ENCODE measurements at regions not wholly inside any gene's neighbourhood (a gene's known extent, or its start where the extent isn't known, plus 50 kb on each side); places are given as distances from the start of the nearest gene placed in this dataset.

DNA sequence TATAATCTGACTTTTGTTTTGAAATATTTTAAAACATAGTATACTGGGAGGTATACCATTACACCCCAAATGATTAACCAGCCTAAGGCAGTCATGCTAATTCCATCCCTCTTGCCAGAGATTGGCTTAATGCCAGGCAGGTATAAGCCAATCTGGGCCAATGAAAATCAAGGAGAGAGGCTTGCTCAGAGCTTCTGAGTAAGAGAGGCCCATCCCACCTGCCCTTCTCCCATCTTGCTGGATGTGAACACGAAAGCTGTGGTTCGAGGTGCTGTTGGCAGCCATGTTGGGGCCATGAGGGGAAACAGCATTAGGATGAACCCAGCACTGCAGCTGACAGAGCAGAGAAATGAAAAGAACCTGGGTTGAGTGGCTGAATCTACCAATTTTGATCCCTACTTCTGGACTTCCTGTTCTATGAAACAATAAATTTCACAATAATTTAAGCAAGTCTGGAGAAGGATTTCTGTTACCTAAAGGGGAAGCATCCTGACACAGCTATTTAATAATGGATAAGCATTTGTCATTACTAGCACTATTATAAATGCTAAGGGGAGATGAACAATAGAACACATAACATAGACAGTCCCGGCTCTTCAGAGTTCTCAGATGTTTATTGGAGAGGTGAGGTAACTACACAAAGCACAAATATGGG is 152.3 kb downstream of the CDC5L start:
- H3K9me3 Mint-ChIP-seq = no peaks in the 10 kb centered on the region
- H3K27ac Mint-ChIP-seq = no peak overlapping the region
- no peaks in the 10 kb centered on the region for H3K36me3 Mint-ChIP-seq (ENCODE audit: low read depth)
- H3K4me1 Mint-ChIP-seq (ENCODE audit: low read depth) = no peaks in the 10 kb centered on the region
- no peak overlapping the region for H3K4me3 Mint-ChIP-seq
- H3K27me3 Mint-ChIP-seq = peaks cover 7% of the 10 kb centered on the region

GRCh38 chr6:44540881-44541280 is 153.4 kb downstream of the CDC5L start:
- H3K4me3 Mint-ChIP-seq = no peak overlapping the region
- H3K9me3 Mint-ChIP-seq = no peaks in the 10 kb centered on the region
- H3K4me1 Mint-ChIP-seq (ENCODE audit: low read depth) = no peaks in the 10 kb centered on the region
- no peaks in the 10 kb centered on the region for H3K36me3 Mint-ChIP-seq (ENCODE audit: low read depth)
- H3K27me3 Mint-ChIP-seq = peaks cover 7% of the 10 kb centered on the region
- H3K27ac Mint-ChIP-seq = no peak overlapping the region

DNA sequence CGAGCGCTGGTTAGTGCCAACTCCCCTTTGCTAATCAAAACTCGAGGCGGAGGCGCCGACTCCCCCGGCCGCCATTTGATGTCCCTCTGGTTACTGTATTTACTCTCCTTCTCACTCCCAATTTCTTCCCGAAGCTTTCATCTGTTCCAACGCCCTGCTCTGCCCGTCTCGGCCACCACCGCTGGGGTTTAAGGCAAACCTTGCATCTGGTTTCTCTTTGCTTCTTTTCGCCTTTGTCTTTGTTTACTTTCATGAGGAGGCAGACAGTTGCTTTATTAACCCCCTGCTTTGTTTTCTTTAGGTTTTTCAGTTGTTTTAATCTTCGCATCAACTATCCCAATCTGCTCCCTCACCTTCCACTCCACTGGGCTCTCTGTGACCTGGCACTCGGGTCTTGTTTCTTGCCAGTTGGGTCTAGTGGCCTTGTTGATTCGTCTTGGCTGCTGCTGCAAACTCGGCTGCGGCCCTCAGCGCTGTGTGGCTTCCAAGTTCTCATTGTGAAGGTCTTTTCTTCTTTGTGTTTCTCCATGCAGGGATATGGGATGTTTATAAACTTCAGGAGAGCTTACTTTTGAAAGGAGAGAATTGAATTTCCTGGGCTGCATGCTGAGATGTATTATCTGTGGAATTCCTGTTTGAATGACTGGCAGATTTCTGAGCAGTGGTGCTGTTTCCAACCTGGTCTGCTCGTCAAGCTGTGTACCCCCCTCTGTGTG is 155.1 kb downstream of the CDC5L start:
- H3K27ac Mint-ChIP-seq = no peak overlapping the region
- no peaks in the 10 kb centered on the region for H3K9me3 Mint-ChIP-seq
- H3K27me3 Mint-ChIP-seq = peaks cover 7% of the 10 kb centered on the region
- H3K4me3 Mint-ChIP-seq = no peak overlapping the region
- no peaks in the 10 kb centered on the region for H3K36me3 Mint-ChIP-seq (ENCODE audit: low read depth)
- H3K4me1 Mint-ChIP-seq (ENCODE audit: low read depth) = no peaks in the 10 kb centered on the region

GRCh38 chr6:44543664-44544063 is 156.2 kb downstream of the CDC5L start:
- Mint-ChIP-seq H3K36me3 (ENCODE audit: low read depth) (no peaks in the 10 kb centered on the region), H3K4me1 (ENCODE audit: low read depth) (no peaks in the 10 kb centered on the region)

GRCh38 chr6:44545224-44545623 is 157.7 kb downstream of the CDC5L start:
- Mint-ChIP-seq H3K27me3 (peaks cover 11% of the 10 kb centered on the region), H3K4me1 (ENCODE audit: low read depth) (no peaks in the 10 kb centered on the region), H3K9me3 (no peaks in the 10 kb centered on the region), H3K36me3 (ENCODE audit: low read depth) (no peaks in the 10 kb centered on the region), H3K4me3 (no peak overlapping the region), H3K27ac (no peak overlapping the region)

More at GRCh38 chr6:44543664-44544063, 156.2 kb downstream of the CDC5L start:
- peaks cover 7% of the 10 kb centered on the region for H3K27me3 Mint-ChIP-seq
- no peak overlapping the region for H3K4me3 Mint-ChIP-seq
- no peaks in the 10 kb centered on the region for H3K9me3 Mint-ChIP-seq
- H3K27ac Mint-ChIP-seq = no peak overlapping the region

DNA sequence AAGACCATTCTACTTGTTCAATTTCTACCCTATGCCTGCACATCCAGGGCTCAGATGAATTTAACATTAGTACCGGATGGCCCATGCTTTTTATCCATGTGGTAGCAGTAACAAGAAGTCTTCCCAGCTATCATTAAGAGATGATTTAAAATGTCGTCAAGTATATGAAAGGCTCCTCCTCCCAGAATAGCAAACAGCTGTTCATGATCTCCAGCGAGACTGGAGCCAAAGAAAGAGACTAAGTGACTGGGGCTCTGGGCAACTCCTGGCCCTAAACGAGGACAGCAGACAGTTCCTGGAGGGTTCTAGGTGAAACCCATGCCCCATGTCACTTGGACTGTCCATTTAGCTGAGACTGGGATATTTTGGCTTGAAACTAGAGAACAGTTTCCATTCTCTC is 160.8 kb downstream of the CDC5L start:
- Mint-ChIP-seq H3K27ac (no peak overlapping the region), H3K36me3 (ENCODE audit: low read depth) (no peaks in the 10 kb centered on the region), H3K4me1 (ENCODE audit: low read depth) (no peaks in the 10 kb centered on the region), H3K27me3 (peaks cover 3% of the 10 kb centered on the region), H3K4me3 (no peak overlapping the region), H3K9me3 (no peaks in the 10 kb centered on the region)

GRCh38 chr6:44549516-44549915 is 162.0 kb downstream of the CDC5L start:
- H3K27me3 Mint-ChIP-seq = peaks cover 3% of the 10 kb centered on the region
- no peaks in the 10 kb centered on the region for H3K36me3 Mint-ChIP-seq (ENCODE audit: low read depth)
- no peaks in the 10 kb centered on the region for H3K9me3 Mint-ChIP-seq
- H3K4me1 Mint-ChIP-seq (ENCODE audit: low read depth) = no peaks in the 10 kb centered on the region
- H3K4me3 Mint-ChIP-seq = no peak overlapping the region
- no peak overlapping the region for H3K27ac Mint-ChIP-seq

DNA sequence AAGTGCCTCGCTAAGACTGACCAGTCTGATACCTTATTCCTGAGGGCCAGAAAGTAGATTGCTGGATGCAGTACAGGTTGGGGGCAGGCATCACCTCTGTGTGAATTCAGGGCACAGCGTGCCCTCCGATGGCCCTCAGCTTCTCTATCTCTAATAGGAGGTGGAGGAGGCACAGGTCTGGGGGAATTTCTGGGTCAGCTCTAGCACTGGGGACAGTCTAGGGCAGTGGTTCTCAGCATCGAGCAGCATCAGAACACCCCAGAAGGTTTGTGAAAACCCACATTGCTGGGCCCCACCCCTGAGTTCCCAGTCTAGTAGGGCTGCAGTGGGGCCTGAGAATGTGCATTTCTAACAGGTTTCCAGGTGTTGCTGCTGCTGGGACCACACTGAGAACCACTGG is 166.7 kb downstream of the CDC5L start:
- H3K4me1 Mint-ChIP-seq (ENCODE audit: low read depth) = no peaks in the 10 kb centered on the region
- H3K4me3 Mint-ChIP-seq = no peak overlapping the region

DNA sequence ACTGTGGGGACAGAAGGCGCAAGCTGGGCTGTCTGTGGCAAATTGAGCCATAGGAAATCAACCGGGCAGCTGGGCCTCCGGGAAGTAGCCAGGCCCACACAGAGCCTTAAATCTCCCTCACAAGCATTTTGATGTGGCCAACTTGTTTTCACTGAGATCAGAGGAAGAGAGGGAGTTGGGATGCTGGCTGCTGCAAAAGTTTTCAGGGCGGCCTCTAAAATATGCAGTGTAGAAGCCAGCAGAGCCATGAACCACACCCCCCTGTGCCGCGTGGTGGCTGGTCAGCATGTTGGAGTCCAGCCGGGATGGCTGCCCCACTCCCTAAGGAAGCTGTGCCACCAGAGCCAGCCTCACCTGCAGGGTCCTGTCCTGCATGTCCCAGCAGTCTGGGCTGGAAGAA is 167.4 kb downstream of the CDC5L start:
- Mint-ChIP-seq H3K27me3 (peaks cover 8% of the 10 kb centered on the region), H3K4me3 (no peak overlapping the region), H3K36me3 (ENCODE audit: low read depth) (no peaks in the 10 kb centered on the region), H3K27ac (no peak overlapping the region), H3K9me3 (no peaks in the 10 kb centered on the region), H3K4me1 (ENCODE audit: low read depth) (no peaks in the 10 kb centered on the region)

More for the DNA sequence above, 166.7 kb downstream of the CDC5L start:
- peaks cover 8% of the 10 kb centered on the region for H3K27me3 Mint-ChIP-seq
- no peak overlapping the region for H3K27ac Mint-ChIP-seq
- no peaks in the 10 kb centered on the region for H3K9me3 Mint-ChIP-seq
- H3K36me3 Mint-ChIP-seq (ENCODE audit: low read depth) = no peaks in the 10 kb centered on the region

- no peaks in the 10 kb centered on the region for H3K9me3 Mint-ChIP-seq
- no peaks in the 10 kb centered on the region for H3K4me1 Mint-ChIP-seq (ENCODE audit: low read depth)
- H3K4me3 Mint-ChIP-seq = no peak overlapping the region
- peaks cover 15% of the 10 kb centered on the region for H3K27me3 Mint-ChIP-seq
- no peak overlapping the region for H3K27ac Mint-ChIP-seq
- no peaks in the 10 kb centered on the region for H3K36me3 Mint-ChIP-seq (ENCODE audit: low read depth)
These were observed 168.5 kb downstream of the CDC5L start for GRCh38 chr6:44556046-44556445.

- Mint-ChIP-seq H3K4me3 (no peak overlapping the region), H3K36me3 (ENCODE audit: low read depth) (no peaks in the 10 kb centered on the region), H3K27ac (no peak overlapping the region), H3K4me1 (ENCODE audit: low read depth) (peaks cover 9% of the 10 kb centered on the region), H3K9me3 (no peaks in the 10 kb centered on the region), H3K27me3 (peaks cover 26% of the 10 kb centered on the region)
These were observed 170.7 kb downstream of the CDC5L start for GRCh38 chr6:44558024-44558831.

- H3K36me3 Mint-ChIP-seq (ENCODE audit: low read depth) = no peaks in the 10 kb centered on the region
- no peak overlapping the region for H3K4me3 Mint-ChIP-seq
- H3K27ac Mint-ChIP-seq = no peak overlapping the region
- peaks cover 30% of the 10 kb centered on the region for H3K27me3 Mint-ChIP-seq
- no peaks in the 10 kb centered on the region for H3K9me3 Mint-ChIP-seq
- peaks cover 12% of the 10 kb centered on the region for H3K4me1 Mint-ChIP-seq (ENCODE audit: low read depth)
These were observed 171.3 kb downstream of the CDC5L start for GRCh38 chr6:44558832-44559251.

DNA sequence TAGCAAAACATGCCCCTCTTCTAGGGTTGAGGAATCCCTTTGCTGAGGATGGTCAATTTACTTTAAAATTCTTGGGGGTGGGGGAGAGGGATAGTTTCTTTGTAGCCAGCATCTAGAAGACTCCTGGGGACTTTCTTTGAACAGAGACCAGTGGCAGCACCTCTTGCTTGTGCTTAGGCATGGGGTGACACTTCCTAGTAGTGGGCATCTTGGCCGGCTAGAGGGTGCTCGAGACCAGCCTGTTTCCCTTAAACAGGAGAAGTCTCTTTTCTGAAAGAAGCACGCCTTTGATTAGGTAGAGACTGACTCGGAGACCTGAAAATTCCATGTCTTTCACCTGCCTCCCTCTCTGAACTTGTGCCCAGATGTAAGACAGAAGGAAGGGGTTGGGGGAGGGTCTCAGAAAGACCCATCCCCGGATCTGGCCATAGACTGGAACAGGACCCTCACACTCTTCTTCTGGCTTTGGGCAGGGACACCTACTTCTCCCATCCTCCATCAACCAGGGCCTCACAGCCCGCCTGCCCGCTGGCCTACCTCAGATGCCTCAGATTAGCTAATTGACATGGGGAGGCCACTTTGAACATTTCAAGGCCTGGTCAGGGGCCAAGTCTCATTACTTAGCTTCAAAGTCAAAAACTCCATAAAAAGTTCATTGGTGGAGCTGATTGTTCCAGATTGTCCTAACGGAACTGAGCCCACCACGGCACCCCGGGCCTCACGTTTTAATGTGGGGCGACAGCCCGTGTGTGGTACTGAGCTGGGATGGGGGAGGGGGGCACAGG is 172.2 kb downstream of the CDC5L start:
- Mint-ChIP-seq H3K27ac (no peak overlapping the region), H3K4me3 (no peak overlapping the region), H3K9me3 (no peaks in the 10 kb centered on the region), H3K36me3 (ENCODE audit: low read depth) (no peaks in the 10 kb centered on the region), H3K4me1 (ENCODE audit: low read depth) (peaks cover 12% of the 10 kb centered on the region), H3K27me3 (peaks cover 30% of the 10 kb centered on the region)

- Mint-ChIP-seq H3K4me3 (no peak overlapping the region), H3K36me3 (ENCODE audit: low read depth) (no peaks in the 10 kb centered on the region), H3K4me1 (ENCODE audit: low read depth) (peaks cover 12% of the 10 kb centered on the region), H3K27me3 (peaks cover 30% of the 10 kb centered on the region), H3K27ac (no peak overlapping the region), H3K9me3 (no peaks in the 10 kb centered on the region)
These were observed 173.1 kb downstream of the CDC5L start for GRCh38 chr6:44560458-44561059.

Data from stimulated activated naive CD8-positive, alpha-beta T cell treated with anti-CD3 and anti-CD28 coated beads, Interleukin-15, Interleukin-2, amounts not matched to agents 100 ng/mL and 50 ng/mL, for 24 hours (primary cell).